Peyer's patch (tissue), 4 donors: ENCODE measurements at regions not wholly inside any gene's neighbourhood (a gene's known extent, or its start where the extent isn't known, plus 50 kb on each side); places are given as distances from the start of the nearest gene placed in this dataset.

Source experiments
- POLR2A ChIP-seq, 2 donors: fragments of 450-650 bp; IDR thresholded peaks; one replicate each; pipeline ENCODE4 v1.5.1; 2017; ENCODE audit warnings: antibody characterized with exemption in 2 of 2, mild to moderate bottlenecking in 2 of 2, moderate library complexity in 2 of 2
- TF ChIP-seq, protein P1 (sequence below), 6 experiments: fragments of 450-650 bp in 4 of 6; fragments of 200-600 bp in 2 of 6; sonication (generic) in 1 of 6; IDR thresholded peaks; one replicate each; pipeline ENCODE4 v1.5.1; 2017 to 2019; ENCODE audit warnings: antibody characterized with exemption in 6 of 6, mild to moderate bottlenecking in 3 of 6, moderate library complexity in 1 of 6

DNA sequence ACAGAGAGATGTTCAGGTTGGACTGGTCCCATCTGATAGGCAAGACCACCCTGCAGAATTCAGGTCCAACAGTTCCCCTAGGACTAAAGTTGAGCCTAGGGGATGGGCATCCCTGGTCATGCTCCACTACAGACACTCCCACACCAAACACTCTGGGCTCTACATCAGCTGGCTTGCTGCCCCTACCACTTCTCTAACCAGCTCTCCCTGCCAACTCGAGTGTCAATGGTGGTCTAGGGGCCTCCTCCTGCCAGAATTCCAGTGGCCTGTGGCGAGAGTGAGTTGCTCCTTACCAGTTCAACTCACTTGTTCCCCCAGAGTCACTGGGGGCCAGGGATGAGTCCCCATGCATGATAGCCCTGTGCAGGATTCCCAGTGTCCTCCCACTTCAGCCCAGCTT is 316.2 kb upstream of the PPP2R3A start:
- TF ChIP-seq POLR2A (IDR thresholded peaks at IDR 0.05): no peak
- TF ChIP-seq, protein P1, sequence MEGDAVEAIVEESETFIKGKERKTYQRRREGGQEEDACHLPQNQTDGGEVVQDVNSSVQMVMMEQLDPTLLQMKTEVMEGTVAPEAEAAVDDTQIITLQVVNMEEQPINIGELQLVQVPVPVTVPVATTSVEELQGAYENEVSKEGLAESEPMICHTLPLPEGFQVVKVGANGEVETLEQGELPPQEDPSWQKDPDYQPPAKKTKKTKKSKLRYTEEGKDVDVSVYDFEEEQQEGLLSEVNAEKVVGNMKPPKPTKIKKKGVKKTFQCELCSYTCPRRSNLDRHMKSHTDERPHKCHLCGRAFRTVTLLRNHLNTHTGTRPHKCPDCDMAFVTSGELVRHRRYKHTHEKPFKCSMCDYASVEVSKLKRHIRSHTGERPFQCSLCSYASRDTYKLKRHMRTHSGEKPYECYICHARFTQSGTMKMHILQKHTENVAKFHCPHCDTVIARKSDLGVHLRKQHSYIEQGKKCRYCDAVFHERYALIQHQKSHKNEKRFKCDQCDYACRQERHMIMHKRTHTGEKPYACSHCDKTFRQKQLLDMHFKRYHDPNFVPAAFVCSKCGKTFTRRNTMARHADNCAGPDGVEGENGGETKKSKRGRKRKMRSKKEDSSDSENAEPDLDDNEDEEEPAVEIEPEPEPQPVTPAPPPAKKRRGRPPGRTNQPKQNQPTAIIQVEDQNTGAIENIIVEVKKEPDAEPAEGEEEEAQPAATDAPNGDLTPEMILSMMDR (IDR thresholded peaks at IDR 0.05): no peak
